Fibroblast of pulmonary artery (primary cell): ENCODE measurements at regions not wholly inside any gene's neighbourhood (a gene's known extent, or its start where the extent isn't known, plus 50 kb on each side); places are given as distances from the start of the nearest gene placed in this dataset.

Source experiments
- DNase-seq: peaks from one replicate; pipeline ENCODE4 v3.0.0-alpha.2; 2010; ENCODE audit warnings: low read depth
- H3K4me3 ChIP-seq: replicated peaks from 2 replicates; pipeline ENCODE4 v1.5.1; 2011; ENCODE audit warnings: low read depth, mild to moderate bottlenecking, control low read depth, low read length, moderate library complexity
- CTCF ChIP-seq: IDR thresholded peaks from 2 replicates; pipeline ENCODE4 v1.5.1; 2011; ENCODE audit warnings: mild to moderate bottlenecking, control low read depth, low read length, inconsistent platforms; ENCODE audit errors: missing control alignments

GRCh38 chr7:28310460-28310848 lies 101.9 kb upstream of the CREB5 start:
- no peak for DNase-seq
- no peak for TF ChIP-seq CTCF
- no peak overlapping the region for H3K4me3 ChIP-seq

DNA sequence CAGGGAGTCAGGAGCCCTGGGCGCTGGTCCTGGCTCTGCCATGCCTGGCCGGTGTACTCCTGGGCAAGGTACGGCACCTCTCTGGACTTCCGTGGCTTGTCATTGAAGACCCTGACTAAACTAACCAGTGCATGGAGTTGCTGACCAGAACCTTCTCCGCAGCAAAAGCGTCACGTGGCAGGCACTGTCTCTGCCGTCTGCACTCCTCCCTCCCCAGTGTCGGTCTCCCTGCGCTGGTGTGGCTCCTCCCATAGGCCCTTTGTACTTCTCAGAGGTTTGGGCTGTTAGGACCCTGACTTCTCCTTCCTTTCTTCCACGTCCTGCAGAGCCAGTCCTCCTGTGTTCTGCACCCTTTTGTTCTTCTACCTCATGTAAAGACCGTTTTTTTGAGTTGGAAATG lies 100.6 kb upstream of the CREB5 start:
- no peak for TF ChIP-seq CTCF
- no peak for DNase-seq
- H3K4me3 ChIP-seq = no peak overlapping the region

GRCh38 chr7:28312948-28313347 lies 99.4 kb upstream of the CREB5 start:
- H3K4me3 ChIP-seq = no peak overlapping the region
- TF ChIP-seq CTCF = no peak
- DNase-seq = no peak

- DNase-seq = no peak
- no peak overlapping the region for H3K4me3 ChIP-seq
- TF ChIP-seq CTCF = no peak
Observed at GRCh38 chr7:28314841-28315240, 97.5 kb upstream of the CREB5 start.

GRCh38 chr7:28315565-28316410 lies 96.5 kb upstream of the CREB5 start:
- peak; percentile 26 for DNase-seq
- TF ChIP-seq CTCF = no peak
- no peak overlapping the region for H3K4me3 ChIP-seq

GRCh38 chr7:28316489-28316888 lies 95.8 kb upstream of the CREB5 start:
- H3K4me3 ChIP-seq = no peak overlapping the region
- no peak for TF ChIP-seq CTCF

More at GRCh38 chr7:28316489-28316888, 95.8 kb upstream of the CREB5 start:
- DNase-seq = peak; percentile 26
